GM19035 (cell line): ENCODE measurements at regions not wholly inside any gene's neighbourhood (a gene's known extent, or its start where the extent isn't known, plus 50 kb on each side); places are given as distances from the start of the nearest gene placed in this dataset.
"Not testable (repeated sequence)": the region's sequence is repeated elsewhere in the genome, so short reads cannot be mapped to it uniquely, and the experiment has no call there.

Source experiments
- ATAC-seq: cut with Tn5 transposase; IDR thresholded peaks from one replicate; pipeline ENCODE4 v1.9.1; 2021; ENCODE audit not compliant: unreplicated experiment

DNA sequence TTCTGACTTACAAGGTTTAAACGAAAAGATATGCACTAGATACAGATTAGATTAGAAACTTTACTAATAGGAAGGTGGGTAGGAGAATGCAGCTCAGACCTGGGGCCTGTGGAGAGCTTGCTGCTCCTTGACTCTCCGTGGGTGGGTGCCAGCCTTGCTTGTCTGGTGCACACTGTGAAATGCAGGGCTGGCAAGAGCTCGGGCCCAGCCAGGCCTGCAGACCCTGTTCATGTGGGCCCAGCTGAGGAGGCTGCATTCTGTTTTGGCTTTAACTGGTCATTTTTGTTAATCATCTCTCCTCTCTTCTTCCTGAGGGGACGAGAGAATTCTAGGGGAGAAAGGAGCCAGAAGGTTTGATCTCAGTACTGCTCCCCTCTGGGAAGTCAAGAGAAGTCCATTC lies 325.4 kb downstream of the QKI start:
- ATAC-seq: no peak

DNA sequence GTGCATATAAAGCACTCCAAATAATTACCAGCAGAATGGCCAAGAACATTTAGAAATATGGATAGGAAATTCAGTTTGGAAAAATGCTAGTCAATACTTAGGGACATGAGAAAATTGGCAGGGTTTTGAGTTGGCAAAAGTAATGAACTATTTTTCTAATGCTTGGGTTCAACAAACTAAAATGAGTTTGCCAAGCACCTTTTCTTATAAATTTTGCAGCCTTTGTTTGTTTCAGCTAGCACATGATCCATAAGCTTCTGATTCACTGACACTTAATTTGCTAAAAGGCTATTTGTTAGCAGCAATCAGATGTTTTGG lies 324.8 kb downstream of the QKI start:
- no peak for ATAC-seq

DNA sequence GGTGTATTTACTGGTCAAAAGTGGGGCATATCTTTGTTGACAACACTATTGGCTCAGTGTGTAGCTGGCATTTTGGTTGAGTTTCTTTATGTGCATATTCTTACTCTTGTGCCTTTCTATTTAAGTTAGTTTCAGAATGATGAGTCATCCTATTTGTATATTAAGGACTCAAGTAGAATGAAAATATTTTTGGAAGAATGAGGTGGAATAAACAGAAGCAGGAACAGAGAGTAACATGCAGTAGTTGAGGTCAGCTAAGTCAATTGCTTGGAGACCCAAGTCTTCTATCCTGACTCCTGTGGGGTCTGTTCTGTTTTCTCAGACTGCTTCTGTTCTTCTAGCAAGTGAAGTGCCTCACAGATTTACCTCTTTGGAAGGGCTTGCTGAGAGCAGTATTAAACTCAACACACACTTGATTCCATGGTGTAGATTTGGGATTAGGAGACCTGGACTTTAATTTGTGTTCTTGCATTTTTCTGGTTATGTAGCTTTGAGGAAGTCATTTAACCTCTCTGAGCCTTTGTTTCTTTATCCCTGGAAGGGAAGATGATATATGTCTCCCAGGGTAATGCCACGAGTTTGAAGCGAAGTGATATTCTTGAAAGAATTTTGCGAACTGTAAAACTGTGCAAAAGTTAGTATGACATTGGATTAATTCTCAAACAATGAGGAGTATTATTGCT lies 324.3 kb downstream of the QKI start:
- peak; percentile 70 for ATAC-seq

DNA sequence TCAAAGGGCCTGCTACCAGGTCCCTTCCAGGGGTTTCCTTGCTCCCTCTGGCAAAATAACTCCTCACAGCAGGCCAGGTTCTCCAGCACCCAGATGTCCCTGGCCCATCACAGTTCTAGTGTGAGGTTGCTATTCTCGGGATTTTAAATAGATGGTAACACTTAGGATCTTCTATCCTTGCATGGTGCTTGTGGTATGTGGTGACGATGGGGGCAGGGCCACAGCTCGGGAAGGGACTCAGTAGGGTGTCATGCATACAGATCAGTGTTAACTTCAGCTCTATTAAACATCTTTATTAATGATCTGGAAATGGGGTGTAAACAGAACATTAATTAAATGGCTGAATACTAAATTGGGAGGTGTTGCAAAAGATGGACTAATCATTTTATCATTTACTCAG lies 323.8 kb downstream of the QKI start:
- ATAC-seq: no peak

DNA sequence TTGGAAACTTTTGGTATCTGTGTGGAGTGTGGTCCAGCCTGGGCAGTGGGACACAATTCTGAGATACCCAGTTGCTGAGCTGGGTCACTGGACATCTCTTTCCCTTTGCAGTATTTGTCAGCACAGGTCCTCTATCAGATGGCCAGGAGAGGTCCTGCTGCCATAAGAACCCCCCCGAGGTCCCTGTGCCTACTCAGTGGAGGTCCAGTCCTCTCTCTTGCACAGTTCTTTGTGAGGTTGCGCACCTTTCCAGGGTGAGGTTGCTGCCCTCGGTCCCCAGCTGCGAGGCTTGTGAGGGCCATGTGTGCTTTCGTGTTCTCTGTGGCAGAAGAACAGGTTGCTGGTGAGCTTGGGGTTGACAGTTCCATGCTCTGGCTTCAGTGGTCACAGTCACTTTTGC lies 320.6 kb downstream of the QKI start:
- no peak for ATAC-seq

DNA sequence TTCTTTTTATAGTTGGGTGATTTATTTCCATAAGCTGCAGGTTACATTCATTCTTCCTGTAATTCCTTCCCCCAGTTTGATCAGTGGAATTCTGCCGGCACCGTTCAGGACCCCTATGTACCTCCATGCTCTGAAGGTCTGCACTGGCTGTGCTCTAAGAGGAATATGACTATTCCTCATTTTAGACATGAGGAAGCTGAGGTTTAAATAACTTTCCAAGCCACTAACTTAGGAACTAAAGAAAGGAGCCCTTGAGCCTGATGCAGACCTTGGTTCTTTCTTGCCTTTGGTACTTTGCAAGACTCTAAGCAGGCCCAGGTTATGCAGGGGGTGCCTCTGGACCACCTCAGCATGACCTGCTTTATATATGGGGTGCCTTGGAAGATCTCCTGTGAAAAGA lies 318.5 kb downstream of the QKI start:
- no peak for ATAC-seq

DNA sequence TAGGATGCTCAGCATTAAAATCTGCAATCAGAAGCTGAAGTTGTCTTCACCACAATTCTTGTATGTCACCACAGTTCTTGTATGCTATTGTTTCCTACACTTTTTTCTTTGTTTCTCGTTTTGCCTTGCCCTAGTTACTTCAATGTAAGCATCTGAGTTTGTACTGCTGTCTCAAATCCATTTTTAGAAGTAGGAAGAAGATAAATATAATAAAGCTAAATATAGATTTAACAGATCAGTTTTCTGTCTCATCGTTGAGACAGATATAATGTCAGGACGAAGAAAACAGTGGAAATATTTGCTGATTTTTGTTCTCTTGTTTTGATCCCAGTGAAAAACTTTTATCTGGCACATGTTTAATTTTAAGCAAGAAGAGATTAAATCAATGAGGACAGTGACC lies 318.0 kb downstream of the QKI start:
- ATAC-seq: no peak

DNA sequence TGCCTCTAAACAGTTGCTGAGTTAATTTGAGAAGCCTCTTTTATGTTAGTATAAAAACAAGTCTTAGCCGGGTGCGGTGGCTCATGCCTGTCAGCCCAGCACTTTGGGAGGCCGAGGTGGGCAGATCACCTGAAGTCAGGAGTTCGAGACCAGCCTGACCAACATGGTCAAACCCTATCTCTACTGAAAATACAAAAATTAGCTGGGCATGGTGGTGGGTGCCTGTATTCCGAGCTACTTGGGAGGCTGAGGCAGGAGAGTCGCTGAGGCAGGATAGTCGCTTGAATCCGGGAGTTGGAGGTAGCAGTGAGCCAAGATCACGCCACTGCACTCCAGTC lies 317.5 kb downstream of the QKI start:
- ATAC-seq: not testable (repeated sequence)

DNA sequence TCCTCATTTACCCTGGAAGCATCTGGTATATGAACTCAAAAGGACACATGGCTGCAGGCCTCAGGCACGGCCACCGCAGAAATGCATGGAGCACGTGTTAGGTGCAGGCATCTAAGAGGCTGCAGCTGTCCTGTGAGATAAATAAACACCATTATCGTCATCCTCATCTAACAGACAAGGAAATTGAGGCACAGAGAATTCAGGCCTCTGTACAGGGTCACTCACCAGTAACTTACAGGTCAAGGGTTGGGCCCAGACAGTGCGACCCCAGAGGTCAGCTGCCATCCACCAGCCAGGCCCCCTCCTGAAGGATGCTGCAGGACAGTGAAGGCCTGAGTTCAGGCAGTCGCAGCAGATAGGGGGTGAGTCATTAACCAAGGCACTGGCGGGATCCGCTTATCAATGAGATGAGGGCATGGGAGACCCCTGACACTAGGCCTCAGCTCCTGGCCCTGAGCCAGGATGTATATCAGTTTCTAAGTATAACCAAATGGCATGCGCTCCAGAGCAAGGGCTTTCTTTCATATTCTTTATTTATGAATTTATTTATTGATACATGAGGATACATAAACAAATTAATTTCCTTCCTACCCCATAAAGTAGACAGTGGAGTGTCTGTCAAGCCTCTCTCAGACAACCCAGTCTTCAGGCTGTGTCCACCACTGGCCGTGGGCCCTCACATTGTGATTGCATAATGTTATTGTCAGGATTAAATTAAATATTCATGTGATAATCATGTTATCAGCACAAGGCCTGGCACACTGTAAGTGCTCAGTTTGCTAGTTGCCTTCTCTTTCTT lies 316.9 kb downstream of the QKI start:
- ATAC-seq: no peak

DNA sequence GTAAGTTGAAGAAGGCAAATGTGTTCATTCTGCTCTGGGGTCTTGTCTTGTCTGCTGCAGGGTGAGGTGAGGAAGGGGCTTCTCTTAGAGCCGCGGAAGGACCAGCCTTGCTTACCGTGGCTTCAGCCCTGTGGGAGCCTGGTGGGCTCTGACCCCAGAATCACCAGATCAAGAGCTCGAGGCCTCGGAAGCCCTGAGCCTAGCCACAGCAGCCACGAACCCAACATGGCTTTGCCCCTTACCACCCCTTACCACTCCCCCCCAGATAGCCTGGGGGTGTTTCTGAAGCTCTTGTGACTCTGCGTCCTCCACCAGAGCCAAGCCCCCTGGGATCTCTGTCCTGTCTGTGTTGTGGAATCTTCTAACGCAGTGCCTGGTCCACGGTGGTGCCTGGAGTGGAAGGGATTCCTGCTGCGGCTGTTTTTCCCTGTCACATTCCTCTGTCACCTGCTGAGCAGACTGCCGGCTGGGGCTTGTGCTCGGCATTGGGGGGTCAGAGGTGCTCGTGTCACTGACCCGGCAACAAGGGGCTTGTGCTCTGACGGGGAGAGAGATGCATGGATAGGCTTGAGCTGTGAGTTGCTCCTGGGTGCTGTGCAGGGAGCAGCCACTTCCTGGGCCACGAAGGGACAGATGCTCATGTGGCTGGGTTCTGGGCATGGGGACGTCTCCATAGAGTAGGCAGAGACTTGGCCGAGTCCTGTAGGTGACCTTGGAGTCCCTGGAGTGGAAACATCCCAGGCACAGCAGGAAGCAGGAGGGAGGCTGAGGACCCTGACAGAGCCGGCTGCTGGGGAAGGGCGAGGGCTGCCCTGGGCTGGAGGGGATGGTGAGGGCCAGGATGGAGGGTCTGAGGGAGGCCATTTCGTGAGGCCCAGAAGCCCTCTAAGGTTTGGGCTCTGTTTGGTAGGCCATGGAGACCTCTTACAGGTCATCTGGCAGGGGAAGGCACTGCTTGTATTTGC lies 316.0 kb downstream of the QKI start:
- ATAC-seq: no peak

DNA sequence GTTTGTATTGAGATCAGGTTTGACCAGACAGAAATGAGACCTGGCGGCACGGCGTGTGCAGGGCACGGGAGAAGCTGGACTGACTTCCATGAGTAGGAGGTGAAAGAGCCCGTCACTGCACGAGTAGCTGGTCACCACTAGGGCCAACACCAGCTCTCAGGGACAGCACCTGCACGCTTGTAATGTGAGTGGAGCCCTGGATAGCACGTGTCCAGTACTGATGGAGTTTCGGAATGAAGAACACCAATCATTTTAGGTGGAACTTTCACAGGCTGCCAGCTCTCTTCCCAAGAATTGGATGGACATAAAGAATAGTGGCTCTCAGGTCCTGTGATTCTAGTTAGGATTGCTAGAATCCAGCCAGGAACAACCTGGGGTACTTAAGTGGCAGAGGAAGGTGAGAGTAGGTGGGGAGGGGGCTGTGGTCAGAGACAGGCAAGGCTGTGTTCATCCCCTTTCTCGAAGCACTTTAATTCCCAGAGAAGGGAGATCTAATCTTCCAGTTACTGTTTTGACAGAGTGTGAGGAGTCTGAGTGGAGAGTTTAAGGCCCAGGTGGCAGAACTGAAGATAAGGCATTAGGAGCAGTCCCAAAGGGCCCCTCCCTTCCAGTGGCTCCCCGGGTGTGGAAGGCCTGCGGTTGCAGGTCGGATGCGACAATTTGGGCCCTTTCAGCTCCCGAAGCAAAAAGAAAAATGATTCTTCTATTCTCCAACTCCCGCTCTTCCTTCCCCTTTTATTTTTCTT lies 314.8 kb downstream of the QKI start:
- no peak for ATAC-seq

DNA sequence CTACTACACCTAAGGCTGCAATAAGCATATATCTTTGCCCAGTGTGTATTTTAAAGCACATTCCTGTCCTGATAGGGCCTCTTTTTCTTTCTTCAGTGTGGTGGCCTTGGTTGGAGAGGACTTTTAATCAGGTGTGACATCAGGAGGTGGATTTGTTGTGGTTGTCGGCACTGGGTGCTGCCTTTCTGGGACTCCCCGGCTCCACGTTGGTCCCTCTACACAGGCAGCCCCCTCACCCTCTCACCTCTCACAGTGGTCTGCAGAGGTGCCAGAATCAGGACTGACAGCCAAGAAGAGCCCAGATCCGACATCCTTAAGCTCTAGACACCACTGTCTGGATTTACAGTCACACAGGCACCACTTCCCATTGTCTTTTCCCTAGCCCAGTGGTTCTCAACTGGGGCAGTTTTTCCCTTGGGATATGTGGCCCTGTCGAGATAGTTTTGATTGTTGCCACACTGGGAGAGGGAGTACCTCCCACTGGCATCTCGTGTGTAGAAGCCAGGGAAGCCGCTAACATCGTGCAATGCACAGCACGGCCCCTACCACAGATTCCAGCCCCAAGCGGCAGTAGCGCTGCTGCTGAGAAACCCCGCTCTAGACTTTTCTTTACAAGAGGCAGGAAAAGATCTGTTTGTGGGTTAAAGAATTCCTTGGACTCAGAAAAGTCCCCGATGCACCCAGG lies 314.1 kb downstream of the QKI start:
- no peak for ATAC-seq

DNA sequence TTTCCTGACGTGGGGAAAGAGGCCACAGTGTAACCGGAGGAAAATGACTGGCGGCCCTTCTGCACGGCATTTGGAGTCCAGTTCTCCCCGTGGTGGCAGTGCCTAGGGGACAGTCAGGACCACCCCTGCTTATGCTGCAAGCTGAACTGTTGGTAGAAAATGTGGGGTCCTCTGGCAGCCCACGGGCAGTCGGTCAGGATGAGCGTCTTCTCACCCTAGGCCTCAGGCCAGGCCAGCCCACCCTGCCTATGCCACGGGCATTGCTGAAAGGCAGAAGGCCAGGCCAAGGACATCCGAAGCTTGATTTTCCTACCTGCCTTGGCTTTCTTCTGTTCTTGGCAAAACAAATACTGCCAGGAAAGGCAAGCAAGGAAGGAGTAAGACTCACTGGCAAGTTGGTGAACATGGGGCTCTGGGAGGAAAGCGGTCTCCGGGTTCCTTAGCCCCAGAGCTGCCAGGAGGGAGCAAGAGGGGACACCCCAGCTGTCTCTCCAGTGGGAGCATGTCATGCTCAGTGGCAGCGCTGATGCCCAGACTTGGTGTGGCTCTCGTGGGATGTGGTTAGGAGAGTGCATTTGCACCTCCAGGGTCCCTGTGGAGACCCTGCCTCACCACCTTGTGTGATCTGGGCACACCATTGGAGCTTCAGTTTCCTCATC lies 311.6 kb downstream of the QKI start:
- ATAC-seq: no peak

DNA sequence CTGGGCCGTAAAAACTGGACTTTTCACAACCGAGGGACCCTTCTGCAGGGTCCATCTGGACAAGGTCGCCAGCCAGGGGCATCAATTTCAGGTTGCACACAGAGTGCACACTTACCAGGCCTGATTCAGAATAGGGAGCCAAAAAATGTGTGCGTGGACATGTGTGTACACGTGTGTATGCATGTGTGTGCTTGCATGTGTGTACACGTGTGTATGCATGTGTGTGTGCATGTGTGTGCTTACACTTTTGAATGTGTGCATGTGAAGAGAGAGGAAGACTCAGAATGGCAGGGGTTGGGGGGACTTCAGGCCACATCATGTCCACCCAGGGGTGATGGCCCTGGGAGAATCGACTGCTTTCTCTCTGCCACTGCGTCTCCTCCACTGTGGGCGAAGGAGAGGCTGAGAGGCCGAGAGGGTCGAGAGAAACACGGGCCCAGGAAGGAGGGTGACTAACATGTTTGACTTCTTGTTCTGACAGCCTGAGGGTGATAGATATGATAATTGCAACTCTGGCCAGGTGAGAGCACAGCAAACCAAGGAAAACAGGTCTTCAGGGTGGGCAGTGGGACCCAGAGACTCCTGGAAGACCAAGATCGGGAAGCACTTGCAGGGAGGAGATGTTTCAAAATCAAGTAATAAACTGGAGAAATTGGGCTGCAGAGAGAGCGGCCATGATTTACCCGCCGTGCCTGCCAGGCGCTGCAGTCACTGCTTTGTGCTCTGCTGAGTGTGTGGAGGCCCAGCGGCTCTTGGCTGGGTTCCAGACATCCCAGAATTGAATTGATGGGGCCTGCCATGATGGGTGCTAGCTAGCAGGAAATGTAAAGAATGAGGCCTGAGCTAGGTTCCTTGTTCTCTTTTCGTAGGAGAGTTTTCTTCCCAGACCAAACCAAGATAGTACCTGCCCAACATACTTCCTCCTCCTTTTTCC lies 310.8 kb downstream of the QKI start:
- no peak for ATAC-seq

DNA sequence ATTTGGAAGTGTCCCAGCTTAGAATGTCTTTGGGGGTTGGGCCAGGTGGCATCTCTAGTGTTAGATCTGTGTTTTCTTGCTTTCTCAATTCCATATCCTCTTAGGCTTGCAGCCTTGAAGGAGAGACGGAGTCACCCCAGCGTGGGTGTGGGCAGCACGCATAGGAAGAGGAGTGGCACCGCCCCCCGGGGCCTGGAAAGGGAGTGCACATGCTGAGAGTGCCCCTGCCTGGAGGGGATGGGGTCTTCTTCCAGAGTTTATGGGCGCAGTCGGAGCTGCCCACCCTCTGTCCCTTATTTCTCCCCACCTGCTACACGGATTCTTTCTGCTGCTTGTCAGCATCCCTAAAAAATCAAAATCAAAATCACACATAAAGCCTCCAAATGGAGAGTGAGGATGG lies 309.7 kb downstream of the QKI start:
- no peak for ATAC-seq

DNA sequence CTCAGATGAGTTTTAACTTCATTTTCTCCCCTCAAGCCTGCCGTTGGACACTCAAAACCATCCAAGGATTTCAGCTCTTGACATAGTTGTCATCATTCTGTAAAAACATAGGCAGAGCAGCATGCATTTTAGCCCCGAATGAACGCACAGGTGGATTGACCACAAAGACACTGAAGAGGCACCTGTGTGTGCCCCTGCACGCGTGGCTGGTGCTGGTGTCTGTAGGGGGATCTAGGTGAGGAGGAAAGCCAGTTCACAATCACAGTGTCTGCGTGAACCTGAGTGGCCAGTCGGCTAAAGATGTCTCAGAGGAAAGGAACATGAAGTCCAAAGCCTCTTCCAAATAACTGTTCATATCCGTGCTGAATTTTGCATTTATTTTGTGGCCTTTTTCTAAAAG lies 309.2 kb downstream of the QKI start:
- no peak for ATAC-seq

DNA sequence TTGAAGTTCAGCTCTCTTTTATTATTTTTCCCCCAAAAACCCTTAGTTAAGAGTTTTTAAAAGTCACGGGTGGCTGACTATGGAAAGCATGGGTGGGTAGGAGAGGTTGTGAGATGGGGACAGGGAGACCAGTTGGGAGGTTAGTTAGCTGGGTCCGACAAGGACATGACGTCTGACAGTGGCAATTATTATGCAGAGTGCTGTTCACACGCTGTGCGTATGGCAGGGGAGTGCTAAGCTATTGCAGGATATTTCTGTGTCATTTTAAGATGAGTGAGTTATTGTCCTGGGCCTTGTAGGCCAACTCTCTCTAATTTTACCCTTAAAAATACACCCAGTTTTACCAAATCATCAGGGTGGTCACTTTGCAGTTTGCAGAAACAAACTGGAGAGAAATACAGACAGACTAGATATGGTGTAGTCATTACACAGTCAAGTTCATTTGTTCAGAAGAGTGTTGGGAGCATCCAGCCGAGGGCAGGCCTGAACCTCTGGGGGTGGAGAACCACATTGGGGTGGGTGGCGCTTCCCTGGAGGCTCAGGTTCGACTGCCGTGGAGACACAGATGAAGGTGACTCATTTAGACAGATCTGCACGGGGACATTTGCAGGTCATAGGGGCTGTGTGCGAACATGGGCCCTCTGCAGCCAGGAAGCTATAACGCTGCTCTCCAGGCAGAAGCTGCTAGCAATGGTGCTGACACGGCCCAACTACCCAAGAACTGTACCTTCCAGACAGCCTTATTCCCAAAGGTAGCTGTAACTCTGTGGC lies 307.6 kb downstream of the QKI start:
- no peak for ATAC-seq

DNA sequence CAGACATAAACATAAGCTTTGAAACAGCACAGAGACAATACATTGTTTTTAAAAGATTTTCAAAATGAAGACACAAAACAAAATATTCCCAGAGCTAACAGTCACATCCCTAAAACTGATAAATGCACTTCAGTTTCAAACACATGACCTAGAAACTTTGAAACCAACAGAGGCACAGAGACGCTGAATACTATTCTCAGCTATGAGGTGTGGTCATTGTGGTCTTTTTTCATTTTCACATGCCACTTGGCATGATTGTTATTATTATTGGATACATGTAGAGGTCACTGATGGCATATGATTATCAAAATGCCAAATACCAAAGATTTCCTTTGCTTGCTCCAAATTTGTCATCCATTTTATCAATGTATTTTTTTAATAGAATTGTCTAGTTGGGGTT lies 306.9 kb downstream of the QKI start:
- ATAC-seq: no peak
